ENCODE measurements at regions not wholly inside any gene's neighbourhood (a gene's known extent, or its start where the extent isn't known, plus 50 kb on each side); places are given as distances from the start of the nearest gene placed in this dataset.

GRCh38 chr2:60391649-60392375, 161.6 kb downstream of the BCL11A start:
- no peak overlapping the region for H3K4me3 ChIP-seq
- no peaks in the 10 kb centered on the region for H3K9me3 ChIP-seq
- CTCF ChIA-PET: no interaction called here
- no peak overlapping the region for H3K4me2 ChIP-seq
- H3K4me1 ChIP-seq: no peaks in the 10 kb centered on the region
- WGBS (ENCODE audit: missing lambda C conversion rate): 20% methylated on average over 7 of the region's 7 CpGs
- ATAC-seq (no peak), FAIRE-seq (no peak), DNase-seq (ENCODE audit: low read depth in 1 of 2, low spot score in 1 of 2) (no peak)
- POLR2A ChIA-PET: no interaction called here
- no peak overlapping the region for H3K27ac ChIP-seq
- TF ChIP-seq HOXA7 (CRISPR knock-in tag; IDR thresholded peaks at IDR 0.05) (no peak), NR3C1 (IDR thresholded peaks at IDR 0.05) (no peak), CBX8 (IDR thresholded peaks at IDR 0.05) (no peak), KDM5A (IDR thresholded peaks at IDR 0.05) (no peak), RAD21 (conservative IDR thresholded peaks at IDR 0.05 in 1 of 2, IDR thresholded peaks at IDR 0.05 in 1 of 2) (no peak), ZNF302 (CRISPR knock-in tag; IDR thresholded peaks at IDR 0.05) (no peak), ZFP36 (IDR thresholded peaks at IDR 0.05; ENCODE audit: borderline replicate concordance, partially characterized antibody) (no peak), POLR2AphosphoS2 (conservative IDR thresholded peaks at IDR 0.05; ENCODE audit: low read length) (no peak), NFE2L2 (conservative IDR thresholded peaks at IDR 0.05; ENCODE audit: low read length) (no peak), SMC3 (IDR thresholded peaks at IDR 0.05) (no peak), KDM1A (IDR thresholded peaks at IDR 0.05; ENCODE audit: low read depth) (no peak), REST (IDR thresholded peaks at IDR 0.05) (no peak), MAZ (IDR thresholded peaks at IDR 0.05; ENCODE audit: borderline replicate concordance, low read depth, low read length) (no peak), RNF2 (IDR thresholded peaks at IDR 0.05; ENCODE audit: borderline replicate concordance, low read depth) (no peak)

GRCh38 chr2:60391230-60391629, 162.2 kb downstream of the BCL11A start:
- no peak for FAIRE-seq
- DNase-seq (ENCODE audit: low read depth in 1 of 2, low spot score in 1 of 2): no peak
- ATAC-seq: no peak
- H3K4me2 ChIP-seq: no peak overlapping the region
- ChIA-PET CTCF (interaction anchor here (0.6 kb wide), 2 partner anchors 156 to 589 kb away, joined by 3 read pairs; no protein-coding TSS in a partner anchor), POLR2A (no interaction called here)
- WGBS (ENCODE audit: missing lambda C conversion rate): 21% methylated on average over 6 of the region's 6 CpGs
- no peak overlapping the region for H3K4me3 ChIP-seq
- H3K27ac ChIP-seq: no peak overlapping the region
- H3K9me3 ChIP-seq: no peaks in the 10 kb centered on the region
- H3K4me1 ChIP-seq: no peaks in the 10 kb centered on the region
- no peak for TF ChIP-seq FOXS1 (CRISPR knock-in tag; IDR thresholded peaks at IDR 0.05)
- no peak for TF ChIP-seq TFCP2L1 (CRISPR knock-in tag; IDR thresholded peaks at IDR 0.05)
- TF ChIP-seq KDM1A (IDR thresholded peaks at IDR 0.05; ENCODE audit: low read depth): no peak
- TF ChIP-seq TP53 (CRISPR knock-in tag; IDR thresholded peaks at IDR 0.05): no peak
- TF ChIP-seq HMGXB4 (CRISPR knock-in tag; IDR thresholded peaks at IDR 0.05; ENCODE audit: borderline replicate concordance): no peak
- TF ChIP-seq GATA3 (IDR thresholded peaks at IDR 0.05; ENCODE audit: borderline replicate concordance): no peak
- TF ChIP-seq CHD4 (IDR thresholded peaks at IDR 0.05; ENCODE audit: borderline replicate concordance): no peak
- no peak for TF ChIP-seq POLR2AphosphoS2 (conservative IDR thresholded peaks at IDR 0.05; ENCODE audit: low read length)
- TF ChIP-seq MAX (IDR thresholded peaks at IDR 0.05): no peak
- TF ChIP-seq HOXB13 (CRISPR knock-in tag; IDR thresholded peaks at IDR 0.05; ENCODE audit: low read depth): no peak
- no peak for TF ChIP-seq USF2 (IDR thresholded peaks at IDR 0.05)
- TF ChIP-seq ATOH8 (CRISPR knock-in tag; IDR thresholded peaks at IDR 0.05; ENCODE audit: low read depth): no peak
- no peak for TF ChIP-seq BHLHE40 (IDR thresholded peaks at IDR 0.05; ENCODE audit: low read depth, low read length)
- TF ChIP-seq HOXA7 (CRISPR knock-in tag; IDR thresholded peaks at IDR 0.05): no peak
- no peak for TF ChIP-seq FOSL2 (IDR thresholded peaks at IDR 0.05)
- no peak for TF ChIP-seq FOSL2 (CRISPR knock-in tag; IDR thresholded peaks at IDR 0.05)
- no peak for TF ChIP-seq HEYL (CRISPR knock-in tag; IDR thresholded peaks at IDR 0.05)
- TF ChIP-seq CBX8 (IDR thresholded peaks at IDR 0.05): no peak
- no peak for TF ChIP-seq CTCF (IDR thresholded peaks at IDR 0.05)

All from A549 (cell line).